Testis (tissue), 2 donors: ENCODE measurements at regions not wholly inside any gene's neighbourhood (a gene's known extent, or its start where the extent isn't known, plus 50 kb on each side); places are given as distances from the start of the nearest gene placed in this dataset.
"Not testable (repeated sequence)": the region's sequence is repeated elsewhere in the genome, so short reads cannot be mapped to it uniquely, and the experiment has no call there.

Source experiments
- DNase-seq: peaks from one replicate; pipeline ENCODE4 v3.0.0-alpha.2; 2019
- H3K27ac ChIP-seq, 2 donors: fragments of 200-600 bp; sonication (generic); one replicate each; pipeline ENCODE4 v1.5.1; 2019
- H3K27me3 ChIP-seq: fragments of 200-600 bp; sonication (generic); one replicate; pipeline ENCODE4 v1.5.1; 2019
- H3K36me3 ChIP-seq: fragments of 200-600 bp; sonication (generic); one replicate; pipeline ENCODE4 v1.5.1; 2017; ENCODE audit warnings: low read depth; ENCODE audit errors: missing control alignments
- H3K4me1 ChIP-seq: fragments of 200-600 bp; sonication (generic); one replicate; pipeline ENCODE4 v1.5.1; 2019
- H3K4me3 ChIP-seq, 2 donors: fragments of 200-600 bp; sonication (generic); one replicate each; pipeline ENCODE4 v1.5.1; 2017 to 2019
- H3K9me3 ChIP-seq: fragments of 200-600 bp; sonication (generic); one replicate; pipeline ENCODE4 v1.5.1; 2017
- CTCF ChIP-seq, 3 experiments: fragments of 450-650 bp in 2 of 3; fragments of 200-600 bp in 1 of 3; sonication (generic) in 1 of 3; IDR thresholded peaks; one replicate each; pipeline ENCODE4 v1.5.1; 2016 to 2019; ENCODE audit warnings: antibody characterized with exemption in 3 of 3, mild to moderate bottlenecking in 2 of 3, moderate library complexity in 1 of 3
- POLR2A ChIP-seq: fragments of 450-650 bp; IDR thresholded peaks from one replicate; pipeline ENCODE4 v1.6.1; 2017; ENCODE audit warnings: antibody characterized with exemption, mild to moderate bottlenecking, moderate library complexity
- WGBS, 2 donors: methylation state at CpG; one replicate each; pipeline ENCODE4 v1.1.5; 2018; 5-methylcytosine and 5-hydroxymethylcytosine counted together
- intact Hi-C: fragments of 100-400 bp; cut with DNase I; formaldehyde crosslinking; loops from one replicate; pipeline ENCODE4 v1.15.1; 2023; ENCODE audit warnings: low total_unique reads

GRCh38 chr2:85969367-85969766 is 80.6 kb upstream of the ST3GAL5 start:
- H3K27ac ChIP-seq, DNase-seq, H3K9me3 ChIP-seq, H3K4me3 ChIP-seq, H3K4me1 ChIP-seq, intact Hi-C loops, H3K27me3 ChIP-seq, H3K36me3 ChIP-seq: not testable (repeated sequence)
- 93% methylated on average over 5 of the region's 6 CpGs; no CpG with 5 or more reads in 1 of the 2 donors for WGBS, 2 donors

- H3K27me3 ChIP-seq, intact Hi-C loops, H3K4me1 ChIP-seq, H3K27ac ChIP-seq, H3K36me3 ChIP-seq, DNase-seq, H3K4me3 ChIP-seq, H3K9me3 ChIP-seq: not testable (repeated sequence)
- WGBS, 2 donors = 73 to 79% methylated on average over 1 to 2 of the region's 2 CpGs
Observed at GRCh38 chr2:85965770-85966169, 77.0 kb upstream of the ST3GAL5 start.

- H3K4me1 ChIP-seq, H3K27me3 ChIP-seq, H3K4me3 ChIP-seq, H3K36me3 ChIP-seq, H3K27ac ChIP-seq, DNase-seq, intact Hi-C loops, H3K9me3 ChIP-seq: not testable (repeated sequence)
- 92 to 93% methylated on average over 14 to 16 of the region's 16 CpGs for WGBS, 2 donors
Observed at GRCh38 chr2:85963747-85964418, 75.1 kb upstream of the ST3GAL5 start.

GRCh38 chr2:85963068-85963467 is 74.3 kb upstream of the ST3GAL5 start:
- H3K36me3 ChIP-seq = no peaks in the 10 kb centered on the region
- H3K4me1 ChIP-seq = no peaks in the 10 kb centered on the region
- no peak for DNase-seq
- TF ChIP-seq CTCF (IDR thresholded peaks at IDR 0.05) (no peak), POLR2A (no peak)
- 91 to 92% methylated on average over 4 of the region's 4 CpGs for WGBS, 2 donors
- no peak overlapping the region for H3K27ac ChIP-seq
- no peaks in the 10 kb centered on the region for H3K27me3 ChIP-seq
- no peaks in the 10 kb centered on the region for H3K9me3 ChIP-seq
- no peak overlapping the region for H3K4me3 ChIP-seq
- intact Hi-C loops = no loop called here

- no peak for TF ChIP-seq POLR2A
- TF ChIP-seq CTCF (IDR thresholded peaks at IDR 0.05) = no peak
- H3K9me3 ChIP-seq = no peaks in the 10 kb centered on the region
- no peak overlapping the region for H3K27ac ChIP-seq
- WGBS, 2 donors = 92 to 100% methylated on average over 2 of the region's 2 CpGs
- no peak for DNase-seq
- H3K27me3 ChIP-seq = no peaks in the 10 kb centered on the region
- no peaks in the 10 kb centered on the region for H3K36me3 ChIP-seq
- no peaks in the 10 kb centered on the region for H3K4me1 ChIP-seq
- no peak overlapping the region for H3K4me3 ChIP-seq
- intact Hi-C loops = no loop called here
Observed at GRCh38 chr2:85961754-85962153, 73.0 kb upstream of the ST3GAL5 start.

GRCh38 chr2:85961053-85961452 is 72.3 kb upstream of the ST3GAL5 start:
- WGBS, 2 donors = 92 to 100% methylated on average over 2 of the region's 2 CpGs
- TF ChIP-seq CTCF (IDR thresholded peaks at IDR 0.05) (no peak), POLR2A (no peak)
- no peaks in the 10 kb centered on the region for H3K9me3 ChIP-seq
- no peak overlapping the region for H3K27ac ChIP-seq
- no peaks in the 10 kb centered on the region for H3K27me3 ChIP-seq
- intact Hi-C loops = no loop called here
- no peaks in the 10 kb centered on the region for H3K36me3 ChIP-seq
- no peaks in the 10 kb centered on the region for H3K4me1 ChIP-seq
- H3K4me3 ChIP-seq = no peak overlapping the region
- DNase-seq = no peak
